ENCODE measurements at regions not wholly inside any gene's neighbourhood (a gene's known extent, or its start where the extent isn't known, plus 50 kb on each side); places are given as distances from the start of the nearest gene placed in this dataset.
"Not testable (repeated sequence)": the region's sequence is repeated elsewhere in the genome, so short reads cannot be mapped to it uniquely, and the experiment has no call there.

DNA sequence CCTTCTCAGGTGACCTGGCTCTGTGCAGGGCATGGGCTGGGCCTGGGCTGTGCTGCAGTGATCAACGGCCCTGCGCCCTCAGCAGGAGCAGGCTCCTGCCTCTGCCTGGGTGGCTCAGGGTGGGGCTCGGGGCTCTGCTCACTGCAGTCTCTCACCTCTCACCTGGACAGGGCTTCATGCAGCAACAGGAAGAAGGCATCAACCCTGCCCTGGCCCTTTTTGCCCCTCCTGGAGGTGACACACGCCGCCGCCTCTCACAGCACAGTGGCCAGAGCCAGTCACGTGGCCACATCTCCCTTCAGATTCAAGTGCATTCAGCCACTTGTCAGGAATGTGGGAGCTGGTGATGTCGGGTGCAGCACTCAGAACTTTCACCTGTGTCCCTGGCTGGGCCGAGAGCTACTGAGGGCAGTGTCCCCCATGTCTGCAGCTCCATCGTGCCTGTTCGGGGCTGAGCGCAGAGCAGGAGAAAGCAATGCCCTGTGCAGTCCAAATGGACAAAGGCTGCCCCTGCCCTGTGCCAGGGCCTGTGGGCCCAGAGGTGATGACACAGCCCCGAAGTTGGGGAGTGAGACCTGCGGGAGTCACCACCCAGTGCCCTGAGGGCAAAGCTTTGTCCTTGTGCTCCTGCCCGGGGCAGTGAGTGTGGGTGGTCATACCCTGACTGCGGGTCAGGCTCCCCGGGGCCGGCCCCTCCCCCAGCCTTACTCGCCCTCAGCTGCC, 314.0 kb downstream of the PTPRU start:
- Histone ChIP-seq H3K27ac (ENCODE audit: low read length) (no peak overlapping the region), H3K4me3 (ENCODE audit: low read length) (no peak overlapping the region), H3K27me3 (ENCODE audit: control insufficient read depth, insufficient read depth, low read length) (no peaks in the 10 kb centered on the region), H3K36me3 (ENCODE audit: control insufficient read depth, insufficient read depth, low read length) (no peaks in the 10 kb centered on the region), H3K9me3 (ENCODE audit: control insufficient read depth, insufficient read depth, low read length) (no peaks in the 10 kb centered on the region), H3K4me1 (ENCODE audit: control insufficient read depth, insufficient read depth, low read length) (no peaks in the 10 kb centered on the region)
- WGBS (ENCODE audit: insufficient coverage, insufficient read length) = no CpG with 5 or more reads among the region's 19 CpGs
- DNase-seq (ENCODE audit: low read depth, low spot score) = no peak

DNA sequence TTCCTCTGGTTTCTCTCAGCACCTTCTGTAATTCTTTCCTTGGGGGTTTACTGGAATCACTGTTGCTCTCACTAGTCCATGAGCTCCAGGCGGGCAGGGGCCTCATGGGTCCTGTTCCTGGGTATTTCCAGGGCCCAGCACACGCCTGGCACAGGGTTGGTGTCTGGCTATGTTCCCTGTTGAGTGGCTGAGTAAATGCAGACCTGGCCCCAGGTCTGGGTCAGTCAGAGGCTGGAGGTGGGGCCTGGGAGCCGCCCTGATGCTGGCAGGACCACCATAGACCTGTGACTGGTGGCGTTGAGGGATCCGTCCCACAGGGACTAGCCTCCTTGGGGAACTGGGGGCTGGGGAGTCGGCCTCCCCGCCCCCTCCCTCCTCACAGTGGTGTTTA, 313.4 kb downstream of the PTPRU start:
- H3K27ac ChIP-seq (ENCODE audit: low read length); H3K9me3 ChIP-seq (ENCODE audit: control insufficient read depth, insufficient read depth, low read length); DNase-seq (ENCODE audit: low read depth, low spot score); H3K4me1 ChIP-seq (ENCODE audit: control insufficient read depth, insufficient read depth, low read length); H3K36me3 ChIP-seq (ENCODE audit: control insufficient read depth, insufficient read depth, low read length); H3K4me3 ChIP-seq (ENCODE audit: low read length); H3K27me3 ChIP-seq (ENCODE audit: control insufficient read depth, insufficient read depth, low read length): not testable (repeated sequence)
- WGBS (ENCODE audit: insufficient coverage, insufficient read length) = no CpG with 5 or more reads among the region's 7 CpGs

DNA sequence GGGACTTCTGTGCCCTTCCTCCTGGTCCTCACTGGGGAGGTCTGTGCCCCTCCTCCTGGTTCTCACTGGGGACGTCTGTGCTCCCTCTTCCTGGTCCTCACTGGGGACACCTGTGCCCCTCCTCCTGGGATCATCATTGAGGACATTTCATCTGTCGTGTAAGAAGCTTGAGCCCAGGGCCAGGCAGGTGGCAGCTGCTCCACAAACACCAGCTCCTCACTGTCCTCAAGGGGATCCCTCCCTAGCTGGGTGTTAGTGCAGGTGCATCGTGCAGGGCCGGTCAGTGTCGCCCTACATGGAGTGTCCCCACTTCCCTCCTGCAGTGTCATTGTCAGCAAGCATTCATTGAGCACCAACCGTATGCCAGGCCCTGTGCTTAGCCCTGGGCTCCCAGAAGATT, 312.7 kb downstream of the PTPRU start:
- WGBS (ENCODE audit: insufficient coverage, insufficient read length) = no CpG with 5 or more reads among the region's 6 CpGs
- Histone ChIP-seq H3K27ac (ENCODE audit: low read length) (no peak overlapping the region), H3K9me3 (ENCODE audit: control insufficient read depth, insufficient read depth, low read length) (no peaks in the 10 kb centered on the region), H3K36me3 (ENCODE audit: control insufficient read depth, insufficient read depth, low read length) (no peaks in the 10 kb centered on the region), H3K4me3 (ENCODE audit: low read length) (no peak overlapping the region), H3K27me3 (ENCODE audit: control insufficient read depth, insufficient read depth, low read length) (no peaks in the 10 kb centered on the region), H3K4me1 (ENCODE audit: control insufficient read depth, insufficient read depth, low read length) (no peaks in the 10 kb centered on the region)
- no peak for DNase-seq (ENCODE audit: low read depth, low spot score)

DNA sequence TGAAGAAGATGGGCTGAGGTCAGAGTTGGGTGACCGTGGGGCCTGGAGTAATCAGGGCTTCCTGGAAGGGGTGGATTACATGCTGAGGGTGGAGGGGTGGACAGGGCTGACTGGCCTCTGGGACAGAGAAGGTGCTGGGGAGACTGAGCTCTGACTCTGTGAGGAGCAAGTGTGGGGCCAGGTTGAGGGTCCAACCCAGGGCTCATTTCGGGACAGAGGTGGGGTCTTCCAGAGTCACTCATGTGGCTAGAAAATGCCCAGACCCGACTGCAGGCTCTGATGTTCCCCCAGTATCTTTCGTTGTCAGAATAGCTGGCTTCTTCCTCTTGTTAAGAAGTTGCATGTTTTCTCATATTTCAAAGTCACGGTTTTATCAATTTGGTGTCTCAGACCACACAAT, 311.8 kb downstream of the PTPRU start:
- DNase-seq (ENCODE audit: low read depth, low spot score) = no peak
- H3K27me3 ChIP-seq (ENCODE audit: control insufficient read depth, insufficient read depth, low read length) = no peaks in the 10 kb centered on the region
- no peak overlapping the region for H3K4me3 ChIP-seq (ENCODE audit: low read length)
- H3K9me3 ChIP-seq (ENCODE audit: control insufficient read depth, insufficient read depth, low read length) = no peaks in the 10 kb centered on the region
- H3K4me1 ChIP-seq (ENCODE audit: control insufficient read depth, insufficient read depth, low read length) = no peaks in the 10 kb centered on the region
- H3K36me3 ChIP-seq (ENCODE audit: control insufficient read depth, insufficient read depth, low read length) = no peaks in the 10 kb centered on the region
- no peak overlapping the region for H3K27ac ChIP-seq (ENCODE audit: low read length)
- WGBS (ENCODE audit: insufficient coverage, insufficient read length) = no CpG with 5 or more reads among the region's 5 CpGs

DNA sequence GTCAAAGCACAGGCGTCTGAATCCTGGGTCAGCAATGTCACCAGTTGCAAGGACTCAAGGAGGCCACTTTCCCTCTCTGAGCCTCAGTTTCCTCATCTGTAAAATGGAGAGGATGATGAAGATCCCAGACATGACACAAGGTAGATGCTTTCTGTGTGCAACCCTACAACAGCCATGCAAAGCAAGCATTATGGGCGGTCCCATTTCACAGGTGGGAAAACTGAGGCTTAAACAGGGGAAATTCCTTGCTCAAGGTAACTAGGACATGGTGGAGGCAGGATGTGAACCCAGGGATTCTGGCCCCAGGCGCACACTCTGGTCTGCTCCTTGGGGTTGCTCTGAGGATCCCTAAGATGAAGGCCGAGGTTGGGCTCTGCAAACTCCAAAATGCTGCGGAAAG, 311.0 kb downstream of the PTPRU start:
- Histone ChIP-seq H3K27me3 (ENCODE audit: control insufficient read depth, insufficient read depth, low read length) (no peaks in the 10 kb centered on the region), H3K36me3 (ENCODE audit: control insufficient read depth, insufficient read depth, low read length) (no peaks in the 10 kb centered on the region), H3K9me3 (ENCODE audit: control insufficient read depth, insufficient read depth, low read length) (no peaks in the 10 kb centered on the region), H3K27ac (ENCODE audit: low read length) (no peak overlapping the region), H3K4me1 (ENCODE audit: control insufficient read depth, insufficient read depth, low read length) (no peaks in the 10 kb centered on the region), H3K4me3 (ENCODE audit: low read length) (no peak overlapping the region)
- WGBS (ENCODE audit: insufficient coverage, insufficient read length) = no CpG with 5 or more reads among the region's 5 CpGs
- DNase-seq (ENCODE audit: low read depth, low spot score) = no peak

DNA sequence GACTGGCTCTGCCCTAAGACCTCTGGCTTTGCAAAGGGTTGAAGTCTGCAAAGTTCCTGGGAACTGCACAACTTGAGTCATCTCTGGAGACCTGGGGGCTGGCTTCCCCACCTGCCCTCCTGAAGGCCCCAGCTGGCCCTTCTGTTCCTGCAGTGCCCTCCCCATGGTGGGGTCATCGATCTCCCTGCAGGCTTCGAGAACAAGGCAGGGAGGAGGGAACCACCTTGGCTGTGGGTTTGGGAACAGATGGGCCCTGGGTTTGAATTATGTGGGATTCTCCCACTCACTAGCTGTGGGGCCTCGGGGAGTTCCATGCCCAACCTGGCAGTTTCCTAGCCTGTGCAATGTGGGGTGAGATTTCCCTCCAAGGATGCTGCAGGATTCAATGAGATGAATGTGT, 310.2 kb downstream of the PTPRU start:
- no CpG with 5 or more reads among the region's 3 CpGs for WGBS (ENCODE audit: insufficient coverage, insufficient read length)
- H3K36me3 ChIP-seq (ENCODE audit: control insufficient read depth, insufficient read depth, low read length) = no peaks in the 10 kb centered on the region
- no peak for DNase-seq (ENCODE audit: low read depth, low spot score)
- no peak overlapping the region for H3K4me3 ChIP-seq (ENCODE audit: low read length)
- H3K27me3 ChIP-seq (ENCODE audit: control insufficient read depth, insufficient read depth, low read length) = no peaks in the 10 kb centered on the region
- H3K4me1 ChIP-seq (ENCODE audit: control insufficient read depth, insufficient read depth, low read length) = no peaks in the 10 kb centered on the region
- no peaks in the 10 kb centered on the region for H3K9me3 ChIP-seq (ENCODE audit: control insufficient read depth, insufficient read depth, low read length)
- H3K27ac ChIP-seq (ENCODE audit: low read length) = no peak overlapping the region

DNA sequence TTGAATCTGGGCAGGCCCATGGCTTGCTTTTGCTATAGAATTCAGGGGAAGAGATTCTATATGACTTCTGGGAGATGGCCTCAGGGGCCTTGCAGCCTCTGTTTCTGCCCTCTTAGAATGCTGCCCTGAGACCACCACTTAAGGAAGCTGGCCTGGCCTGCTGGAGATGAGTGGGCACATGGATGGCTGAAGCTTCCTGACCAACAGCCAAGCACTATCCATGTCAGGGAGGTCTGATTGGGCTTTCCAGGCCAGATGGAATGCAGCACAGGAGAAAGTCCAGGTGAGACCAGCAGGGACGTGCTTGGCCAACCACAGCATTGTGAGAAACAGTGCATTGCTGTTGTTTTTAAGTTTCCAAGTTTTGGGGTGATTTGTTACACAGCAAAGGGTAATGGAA, 308.1 kb downstream of the PTPRU start:
- no CpG with 5 or more reads among the region's 1 CpG for WGBS (ENCODE audit: insufficient coverage, insufficient read length)
- DNase-seq (ENCODE audit: low read depth, low spot score) = no peak
- no peak overlapping the region for H3K4me3 ChIP-seq (ENCODE audit: low read length)
- H3K27ac ChIP-seq (ENCODE audit: low read length) = no peak overlapping the region
- no peaks in the 10 kb centered on the region for H3K36me3 ChIP-seq (ENCODE audit: control insufficient read depth, insufficient read depth, low read length)
- no peaks in the 10 kb centered on the region for H3K27me3 ChIP-seq (ENCODE audit: control insufficient read depth, insufficient read depth, low read length)
- no peaks in the 10 kb centered on the region for H3K9me3 ChIP-seq (ENCODE audit: control insufficient read depth, insufficient read depth, low read length)
- no peaks in the 10 kb centered on the region for H3K4me1 ChIP-seq (ENCODE audit: control insufficient read depth, insufficient read depth, low read length)

DNA sequence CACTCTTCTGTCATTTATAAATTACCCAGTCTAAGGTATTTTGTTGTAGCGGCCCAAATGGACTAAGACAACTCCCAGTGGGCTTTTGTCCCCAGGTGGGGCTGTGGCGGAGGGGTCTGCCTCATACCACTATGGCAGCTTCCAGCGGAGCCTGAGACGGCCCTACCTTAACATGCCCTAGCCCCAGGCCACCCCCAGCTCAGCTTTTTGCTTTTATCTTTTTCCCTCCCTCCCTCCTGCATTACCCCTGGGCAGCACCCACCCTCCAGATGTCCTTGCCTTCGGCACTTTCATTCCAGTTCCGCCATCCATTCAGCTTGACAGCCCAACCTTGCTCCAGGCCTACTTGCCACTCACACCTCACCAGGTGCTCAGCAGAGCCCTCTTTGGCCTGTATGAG, 307.3 kb downstream of the PTPRU start:
- WGBS (ENCODE audit: insufficient coverage, insufficient read length) = no CpG with 5 or more reads among the region's 6 CpGs
- Histone ChIP-seq H3K36me3 (ENCODE audit: control insufficient read depth, insufficient read depth, low read length) (no peaks in the 10 kb centered on the region), H3K27ac (ENCODE audit: low read length) (no peak overlapping the region), H3K9me3 (ENCODE audit: control insufficient read depth, insufficient read depth, low read length) (no peaks in the 10 kb centered on the region), H3K27me3 (ENCODE audit: control insufficient read depth, insufficient read depth, low read length) (no peaks in the 10 kb centered on the region), H3K4me3 (ENCODE audit: low read length) (no peak overlapping the region), H3K4me1 (ENCODE audit: control insufficient read depth, insufficient read depth, low read length) (no peaks in the 10 kb centered on the region)
- DNase-seq (ENCODE audit: low read depth, low spot score) = no peak

DNA sequence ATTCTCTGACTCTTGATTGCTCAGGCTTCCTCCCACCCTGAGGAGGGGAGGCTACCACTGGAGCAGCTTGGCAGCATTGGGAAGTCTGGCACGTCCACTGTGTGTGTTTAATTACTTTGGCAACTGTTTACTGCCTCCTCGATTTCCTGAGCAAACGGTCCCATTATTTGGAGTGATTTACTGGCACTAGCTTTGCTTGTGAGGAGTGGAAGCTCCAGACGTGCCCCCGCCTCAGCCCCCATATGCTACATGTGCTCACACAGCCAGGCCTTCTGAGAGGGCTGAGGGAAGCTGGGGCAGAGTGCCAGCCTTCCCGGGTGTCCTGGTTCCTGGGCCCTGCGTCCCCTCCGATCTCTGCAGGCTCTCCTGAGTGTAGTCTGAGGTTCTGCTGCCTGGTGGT, 306.2 kb downstream of the PTPRU start:
- WGBS (ENCODE audit: insufficient coverage, insufficient read length) = no CpG with 5 or more reads among the region's 8 CpGs
- Histone ChIP-seq H3K27me3 (ENCODE audit: control insufficient read depth, insufficient read depth, low read length) (no peaks in the 10 kb centered on the region), H3K36me3 (ENCODE audit: control insufficient read depth, insufficient read depth, low read length) (no peaks in the 10 kb centered on the region), H3K4me1 (ENCODE audit: control insufficient read depth, insufficient read depth, low read length) (no peaks in the 10 kb centered on the region), H3K4me3 (ENCODE audit: low read length) (no peak overlapping the region), H3K27ac (ENCODE audit: low read length) (no peak overlapping the region), H3K9me3 (ENCODE audit: control insufficient read depth, insufficient read depth, low read length) (no peaks in the 10 kb centered on the region)
- no peak for DNase-seq (ENCODE audit: low read depth, low spot score)

DNA sequence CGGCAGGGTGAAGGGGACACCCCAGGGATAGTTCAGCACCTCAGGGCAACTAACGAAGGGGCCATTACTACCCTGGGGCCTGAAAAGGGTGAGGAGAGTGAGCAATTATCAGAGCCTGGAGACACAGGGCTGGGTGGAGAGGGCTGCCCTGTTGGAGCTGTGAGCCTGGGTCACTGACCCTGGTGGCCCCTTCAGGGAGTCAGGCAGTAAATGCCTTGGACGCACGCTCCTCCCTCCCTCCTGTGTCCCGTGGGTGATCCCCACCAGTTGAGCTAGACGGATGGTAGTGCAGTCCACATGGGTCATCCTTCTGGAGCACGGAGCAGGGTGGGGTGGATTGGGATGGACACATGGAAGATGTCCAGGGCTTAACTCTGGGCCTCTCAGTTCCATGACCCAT, 305.3 kb downstream of the PTPRU start:
- H3K9me3 ChIP-seq (ENCODE audit: control insufficient read depth, insufficient read depth, low read length) = no peaks in the 10 kb centered on the region
- H3K27me3 ChIP-seq (ENCODE audit: control insufficient read depth, insufficient read depth, low read length) = no peaks in the 10 kb centered on the region
- H3K27ac ChIP-seq (ENCODE audit: low read length) = no peak overlapping the region
- no peaks in the 10 kb centered on the region for H3K4me1 ChIP-seq (ENCODE audit: control insufficient read depth, insufficient read depth, low read length)
- DNase-seq (ENCODE audit: low read depth, low spot score) = no peak
- no CpG with 5 or more reads among the region's 7 CpGs for WGBS (ENCODE audit: insufficient coverage, insufficient read length)
- H3K4me3 ChIP-seq (ENCODE audit: low read length) = no peak overlapping the region
- H3K36me3 ChIP-seq (ENCODE audit: control insufficient read depth, insufficient read depth, low read length) = no peaks in the 10 kb centered on the region

DNA sequence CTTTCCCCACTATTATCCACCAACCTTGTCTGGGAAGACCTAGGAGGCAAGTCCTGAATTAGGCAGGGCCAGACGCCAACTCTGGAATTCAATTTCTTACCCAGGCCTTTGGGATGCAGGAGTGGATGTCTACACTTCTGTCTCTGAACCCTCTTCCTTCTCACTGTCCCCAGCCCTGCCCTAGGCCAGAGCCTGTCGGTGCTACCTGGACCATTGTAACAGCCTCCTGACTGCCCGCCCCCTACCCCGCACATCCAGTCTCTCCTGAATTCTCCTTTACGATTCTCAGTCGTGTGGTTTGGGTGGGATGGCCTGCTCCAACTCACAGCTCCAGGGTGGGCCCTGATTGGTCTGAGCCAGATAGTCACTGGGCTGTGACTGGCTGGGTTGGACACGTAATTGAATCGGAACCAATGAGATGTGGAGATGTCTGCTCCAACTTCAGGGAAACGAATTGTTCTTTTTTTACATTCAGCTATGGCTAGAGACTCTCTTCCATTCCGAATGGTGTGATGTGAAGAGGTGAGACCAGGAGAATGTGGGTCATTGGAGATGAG, 304.6 kb downstream of the PTPRU start:
- Histone ChIP-seq H3K27me3 (ENCODE audit: control insufficient read depth, insufficient read depth, low read length) (no peaks in the 10 kb centered on the region), H3K27ac (ENCODE audit: low read length) (no peak overlapping the region), H3K9me3 (ENCODE audit: control insufficient read depth, insufficient read depth, low read length) (no peaks in the 10 kb centered on the region), H3K4me3 (ENCODE audit: low read length) (no peak overlapping the region), H3K36me3 (ENCODE audit: control insufficient read depth, insufficient read depth, low read length) (no peaks in the 10 kb centered on the region), H3K4me1 (ENCODE audit: control insufficient read depth, insufficient read depth, low read length) (no peaks in the 10 kb centered on the region)
- WGBS (ENCODE audit: insufficient coverage, insufficient read length) = no CpG with 5 or more reads among the region's 10 CpGs
- DNase-seq (ENCODE audit: low read depth, low spot score) = no peak
